ENCODE measurements at regions not wholly inside any gene's neighbourhood (a gene's known extent, or its start where the extent isn't known, plus 50 kb on each side); places are given as distances from the start of the nearest gene placed in this dataset.

- TF ChIP-seq CTCF (IDR thresholded peaks at IDR 0.05; ENCODE audit: borderline replicate concordance, extremely low read depth, low read length, poor library complexity, severe bottlenecking) (no peak), EZH2 (IDR thresholded peaks at IDR 0.05; ENCODE audit: borderline replicate concordance, low read depth, low read length, severe bottlenecking) (no peak)
These were observed 235.8 kb downstream of the EFNB2 start for GRCh38 chr13:106299621-106300020.
